GM13977 (cell line): ENCODE measurements at regions not wholly inside any gene's neighbourhood (a gene's known extent, or its start where the extent isn't known, plus 50 kb on each side); places are given as distances from the start of the nearest gene placed in this dataset.

Source experiments
- DNase-seq: peaks from one replicate; pipeline ENCODE4 v3.0.0; 2012; ENCODE audit warnings: low spot score
- CTCF ChIP-seq: IDR thresholded peaks from 2 replicates; pipeline ENCODE4 v1.5.1; 2012; ENCODE audit warnings: mild to moderate bottlenecking, control low read depth; ENCODE audit not compliant: insufficient read depth; ENCODE audit errors: extremely low read depth, missing control alignments
- in situ Hi-C: fragments of 300-500 bp; cut with MboI; formaldehyde crosslinking; loops from one replicate; pipeline ENCODE4 v1.12.0; 2022; ENCODE audit warnings: low sequenced_read_pairs, low pct_unique_long_range_greater_than_20kb, mixed read lengths, inconsistent platforms; ENCODE audit not compliant: unreplicated experiment

- no peak for DNase-seq
- in situ Hi-C loops: no loop called here
These were observed 120.9 kb upstream of the NECTIN1 start for GRCh38 chr11:119849872-119850271.

GRCh38 chr11:119847853-119848252, 118.9 kb upstream of the NECTIN1 start:
- no peak for DNase-seq

More at GRCh38 chr11:119849872-119850271, 120.9 kb upstream of the NECTIN1 start:
- TF ChIP-seq CTCF: no peak

GRCh38 chr11:119846374-119846773, 117.4 kb upstream of the NECTIN1 start:
- TF ChIP-seq CTCF: no peak
- no peak for DNase-seq
- in situ Hi-C loops: no loop called here

More at GRCh38 chr11:119847853-119848252, 118.9 kb upstream of the NECTIN1 start:
- in situ Hi-C loops: no loop called here
- TF ChIP-seq CTCF: no peak

- no peak for DNase-seq
- in situ Hi-C loops: no loop called here
- TF ChIP-seq CTCF: no peak
These were observed 116.8 kb upstream of the NECTIN1 start for GRCh38 chr11:119845756-119846155.

- no peak for DNase-seq
- TF ChIP-seq CTCF: no peak
- in situ Hi-C loops: no loop called here
These were observed 116.3 kb upstream of the NECTIN1 start for GRCh38 chr11:119845305-119845704.

GRCh38 chr11:119844808-119845207, 115.8 kb upstream of the NECTIN1 start:
- no peak for TF ChIP-seq CTCF
- in situ Hi-C loops: no loop called here
- no peak for DNase-seq

GRCh38 chr11:119843877-119844276, 114.9 kb upstream of the NECTIN1 start:
- TF ChIP-seq CTCF: no peak
- DNase-seq: no peak
- in situ Hi-C loops: no loop called here
